Stomach (tissue), 4 donors: ENCODE measurements at regions not wholly inside any gene's neighbourhood (a gene's known extent, or its start where the extent isn't known, plus 50 kb on each side); places are given as distances from the start of the nearest gene placed in this dataset.

ENCODE experiments used
- POLR2AphosphoS5 ChIP-seq, 3 donors: sonication (generic); formaldehyde crosslinking; IDR thresholded peaks; one replicate each; pipeline ENCODE4 v1.6.1; 2016; ENCODE audit warnings: antibody characterized with exemption in 3 of 3
- TF ChIP-seq, protein P1 (sequence below), 7 experiments: fragments of 450-650 bp in 4 of 7; fragments of 200-600 bp in 3 of 7; sonication (generic) in 3 of 7; IDR thresholded peaks; one replicate each; pipeline ENCODE4 v1.5.1; 2016 to 2019; ENCODE audit warnings: antibody characterized with exemption in 7 of 7, control low read depth in 2 of 7, mild to moderate bottlenecking in 1 of 7

- TF ChIP-seq, protein P1, sequence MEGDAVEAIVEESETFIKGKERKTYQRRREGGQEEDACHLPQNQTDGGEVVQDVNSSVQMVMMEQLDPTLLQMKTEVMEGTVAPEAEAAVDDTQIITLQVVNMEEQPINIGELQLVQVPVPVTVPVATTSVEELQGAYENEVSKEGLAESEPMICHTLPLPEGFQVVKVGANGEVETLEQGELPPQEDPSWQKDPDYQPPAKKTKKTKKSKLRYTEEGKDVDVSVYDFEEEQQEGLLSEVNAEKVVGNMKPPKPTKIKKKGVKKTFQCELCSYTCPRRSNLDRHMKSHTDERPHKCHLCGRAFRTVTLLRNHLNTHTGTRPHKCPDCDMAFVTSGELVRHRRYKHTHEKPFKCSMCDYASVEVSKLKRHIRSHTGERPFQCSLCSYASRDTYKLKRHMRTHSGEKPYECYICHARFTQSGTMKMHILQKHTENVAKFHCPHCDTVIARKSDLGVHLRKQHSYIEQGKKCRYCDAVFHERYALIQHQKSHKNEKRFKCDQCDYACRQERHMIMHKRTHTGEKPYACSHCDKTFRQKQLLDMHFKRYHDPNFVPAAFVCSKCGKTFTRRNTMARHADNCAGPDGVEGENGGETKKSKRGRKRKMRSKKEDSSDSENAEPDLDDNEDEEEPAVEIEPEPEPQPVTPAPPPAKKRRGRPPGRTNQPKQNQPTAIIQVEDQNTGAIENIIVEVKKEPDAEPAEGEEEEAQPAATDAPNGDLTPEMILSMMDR (IDR thresholded peaks at IDR 0.05), result no peak
- TF ChIP-seq POLR2AphosphoS5 (IDR thresholded peaks at IDR 0.05), result no peak
Measured at GRCh38 chr12:87651670-87652425, 377.4 kb downstream of the C12orf50 start.
